Forelimb muscle (tissue), 1 donor: ENCODE measurements at regions not wholly inside any gene's neighbourhood (a gene's known extent, or its start where the extent isn't known, plus 50 kb on each side); places are given as distances from the start of the nearest gene placed in this dataset.

ENCODE experiments used
- DNase-seq: peaks from one replicate; pipeline ENCODE4 v3.0.0-alpha.2; 2013; ENCODE audit warnings: low read depth

GRCh38 chr1:232207073-232207866 is 422.7 kb downstream of the SIPA1L2 start:
- no peak for DNase-seq

GRCh38 chr1:232204269-232204668 is 425.7 kb downstream of the SIPA1L2 start:
- no peak for DNase-seq

DNA sequence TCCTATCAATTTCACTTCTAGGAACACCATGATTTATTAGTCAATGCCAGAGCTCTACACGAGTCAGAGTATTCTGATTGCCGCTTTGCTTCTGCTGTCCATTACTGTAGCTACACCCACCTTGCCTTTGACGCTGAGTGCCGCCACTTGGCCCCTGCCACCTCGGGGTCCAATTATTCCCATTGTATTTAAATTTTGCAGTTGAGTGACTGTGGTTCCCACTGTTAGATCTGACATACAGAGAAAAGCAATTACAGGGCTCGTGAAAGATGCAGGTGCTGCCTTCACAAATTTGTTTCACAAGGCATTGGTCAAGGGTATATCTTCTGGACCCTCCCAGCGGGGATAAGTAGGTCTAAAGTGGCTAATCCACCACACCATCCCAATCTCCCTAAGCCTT is 428.9 kb downstream of the SIPA1L2 start:
- no peak for DNase-seq

- no peak for DNase-seq
These were observed 433.9 kb downstream of the SIPA1L2 start for GRCh38 chr1:232196042-232196441.

DNA sequence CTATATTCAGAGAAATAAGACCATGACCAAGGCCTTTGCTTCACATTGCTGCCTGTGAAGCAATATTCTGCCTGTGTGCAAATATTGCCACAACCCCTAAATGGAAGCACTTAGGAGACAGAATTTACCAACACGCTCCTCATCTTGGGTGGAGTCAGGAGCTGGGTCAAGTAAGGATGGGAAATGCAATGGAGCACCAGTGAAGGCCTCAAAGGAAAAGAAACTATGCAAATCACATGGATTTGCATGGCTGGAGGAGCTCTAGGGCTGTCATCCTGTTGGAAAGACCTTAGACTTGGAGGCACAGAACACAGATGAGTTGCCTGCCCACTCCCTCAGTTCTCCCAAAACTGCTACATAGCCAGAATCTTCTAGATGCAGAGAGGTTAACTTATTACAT is 435.5 kb downstream of the SIPA1L2 start:
- no peak for DNase-seq

DNA sequence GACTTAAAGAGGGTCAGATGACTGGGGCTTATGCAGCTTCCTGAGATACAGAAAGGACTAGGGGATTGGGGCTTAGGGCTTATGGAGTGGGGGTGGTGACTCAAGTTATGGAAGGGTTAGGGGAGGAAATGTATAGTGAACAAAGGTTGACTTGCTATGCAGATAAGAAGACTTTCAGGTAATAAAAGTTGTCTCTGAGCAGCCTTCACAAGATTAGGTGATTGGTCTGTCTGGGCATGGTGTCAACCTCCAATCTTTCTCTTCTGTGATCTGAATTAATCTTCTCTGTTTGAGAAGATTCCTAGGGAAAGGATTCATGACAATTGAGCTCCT is 436.5 kb downstream of the SIPA1L2 start:
- no peak for DNase-seq

GRCh38 chr1:232192781-232193450 is 437.0 kb downstream of the SIPA1L2 start:
- no peak for DNase-seq

- DNase-seq = no peak
These were observed 438.4 kb downstream of the SIPA1L2 start for GRCh38 chr1:232191560-232191959.

DNA sequence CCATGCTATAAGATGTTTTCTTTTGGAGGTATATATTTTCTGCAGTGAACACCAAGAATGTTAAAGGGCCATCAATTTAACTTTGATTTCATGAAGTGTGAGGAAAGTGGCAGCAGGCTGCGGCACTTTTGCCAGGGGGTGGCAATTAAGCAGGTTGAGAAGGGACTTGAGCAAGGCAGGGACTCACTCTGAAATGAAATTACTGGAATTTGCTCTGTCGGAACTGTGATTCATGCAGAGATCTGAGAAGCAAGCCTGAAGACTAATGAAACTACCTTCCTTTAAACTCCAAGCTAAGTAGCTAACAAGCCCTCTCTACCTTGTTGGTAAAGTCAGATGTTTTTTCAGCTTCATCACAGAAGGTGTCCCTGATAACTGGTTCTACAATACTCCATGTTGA is 441.6 kb downstream of the SIPA1L2 start:
- no peak for DNase-seq

- DNase-seq = no peak
These were observed 443.0 kb downstream of the SIPA1L2 start for GRCh38 chr1:232186931-232187330.

DNA sequence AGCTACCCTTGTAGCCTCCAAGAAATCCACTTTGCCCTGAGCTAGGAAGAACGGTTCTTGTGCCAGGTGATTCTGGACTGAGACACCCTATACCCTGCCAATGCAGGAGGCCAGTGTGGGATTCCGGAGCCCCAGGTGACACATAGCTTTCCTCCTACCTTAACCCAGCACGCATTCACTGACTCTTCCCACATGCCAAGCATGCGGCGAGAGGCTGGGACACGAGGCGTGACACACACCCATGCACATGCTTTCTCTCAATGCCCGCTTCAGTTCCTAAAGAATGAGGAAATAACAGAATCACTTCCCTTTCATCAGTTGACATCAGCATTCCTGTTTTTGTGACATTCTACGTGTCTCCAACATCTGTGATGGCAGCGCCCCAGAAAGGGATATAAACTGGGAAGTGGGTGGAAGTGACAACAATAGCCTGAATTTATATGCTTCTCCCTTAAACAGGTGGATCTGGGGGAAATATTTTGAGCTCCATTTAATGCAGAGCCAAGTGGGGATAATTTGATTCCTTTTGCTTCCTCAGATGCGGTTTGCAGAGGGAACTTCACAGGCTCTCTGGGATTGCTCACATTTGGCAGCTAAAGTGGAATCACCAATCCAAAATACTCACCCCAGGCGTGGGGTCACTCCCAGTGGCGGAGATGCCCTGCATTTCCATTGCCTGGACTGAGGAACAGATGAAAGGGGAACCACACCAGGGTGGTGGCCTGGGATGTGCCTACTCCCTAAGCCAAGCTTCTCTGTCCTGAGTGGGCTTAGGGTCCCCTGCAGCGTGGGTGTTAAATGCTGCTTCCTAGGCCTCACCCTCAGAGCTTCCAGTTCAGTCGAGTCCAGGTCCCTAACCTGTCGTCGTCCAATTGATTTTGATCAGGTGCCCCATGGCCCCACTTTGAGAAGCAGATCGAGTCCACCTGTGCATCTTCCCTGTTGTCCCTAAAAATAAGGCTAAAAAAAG is 445.1 kb downstream of the SIPA1L2 start:
- DNase-seq = no peak

DNA sequence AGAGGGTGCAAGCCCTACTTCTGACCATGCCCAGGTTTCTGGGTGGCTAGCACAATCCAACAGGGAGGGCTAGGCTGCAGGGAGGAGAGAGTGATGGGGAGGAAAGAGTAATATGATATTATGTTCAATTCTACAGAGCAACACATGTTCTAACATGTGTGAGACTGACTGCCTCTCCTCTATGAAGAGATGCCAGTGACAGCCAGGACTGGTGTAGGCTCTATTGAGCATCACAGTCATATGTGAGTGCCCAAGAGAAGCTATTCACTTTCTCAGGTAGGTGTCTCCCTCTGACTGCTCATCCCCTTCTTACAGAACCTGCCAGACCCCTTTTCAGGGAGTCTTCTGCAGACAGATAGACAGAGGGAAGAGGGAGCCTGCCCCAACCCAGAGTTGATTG is 446.1 kb downstream of the SIPA1L2 start:
- DNase-seq = no peak

- DNase-seq = no peak
These were observed 446.6 kb downstream of the SIPA1L2 start for GRCh38 chr1:232183266-232183800.

DNA sequence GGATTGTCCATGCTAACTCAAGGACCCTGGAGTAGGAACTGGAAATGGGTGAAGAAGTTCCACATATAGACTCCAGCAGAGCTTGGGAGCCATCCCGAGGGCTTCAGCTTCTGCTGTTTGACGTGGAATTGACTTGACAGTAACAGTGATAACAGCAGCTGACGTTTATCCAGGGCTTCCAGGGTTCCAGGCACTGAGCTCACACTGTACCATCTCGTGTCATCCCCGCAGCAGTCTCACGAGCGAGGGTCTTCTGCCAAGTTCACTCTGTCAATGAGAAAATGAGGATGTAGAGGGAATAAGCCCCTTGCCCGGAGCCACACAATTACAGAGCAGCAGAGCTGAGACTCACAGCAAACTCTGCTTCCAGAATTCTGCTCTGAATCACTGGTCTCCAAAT is 447.7 kb downstream of the SIPA1L2 start:
- DNase-seq = no peak

GRCh38 chr1:232180779-232181136 is 449.2 kb downstream of the SIPA1L2 start:
- no peak for DNase-seq

GRCh38 chr1:232179896-232180778 is 449.8 kb downstream of the SIPA1L2 start:
- DNase-seq = no peak

- DNase-seq = no peak
These were observed 451.7 kb downstream of the SIPA1L2 start for GRCh38 chr1:232178191-232178590.

GRCh38 chr1:232177438-232177837 is 452.5 kb downstream of the SIPA1L2 start:
- DNase-seq = no peak

DNA sequence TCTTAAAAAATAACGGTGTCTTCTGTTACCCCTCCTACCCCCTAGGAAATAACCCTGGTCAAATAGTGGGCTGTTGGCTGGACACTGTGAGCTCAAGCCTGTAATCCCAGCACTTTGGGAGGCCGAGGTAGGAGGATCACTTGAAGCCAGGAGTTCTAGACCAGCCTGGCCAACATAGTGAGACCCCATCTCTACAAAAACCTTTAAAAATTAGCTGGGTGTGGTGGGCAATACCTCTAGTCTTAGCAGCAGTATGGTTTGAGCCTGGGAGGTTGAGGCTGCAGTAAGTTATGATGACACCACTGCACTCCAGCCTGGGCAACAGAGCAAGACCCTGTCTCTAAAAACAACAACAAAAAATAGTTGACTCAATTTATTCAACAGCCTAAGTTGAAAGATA is 453.7 kb downstream of the SIPA1L2 start:
- DNase-seq = no peak

DNA sequence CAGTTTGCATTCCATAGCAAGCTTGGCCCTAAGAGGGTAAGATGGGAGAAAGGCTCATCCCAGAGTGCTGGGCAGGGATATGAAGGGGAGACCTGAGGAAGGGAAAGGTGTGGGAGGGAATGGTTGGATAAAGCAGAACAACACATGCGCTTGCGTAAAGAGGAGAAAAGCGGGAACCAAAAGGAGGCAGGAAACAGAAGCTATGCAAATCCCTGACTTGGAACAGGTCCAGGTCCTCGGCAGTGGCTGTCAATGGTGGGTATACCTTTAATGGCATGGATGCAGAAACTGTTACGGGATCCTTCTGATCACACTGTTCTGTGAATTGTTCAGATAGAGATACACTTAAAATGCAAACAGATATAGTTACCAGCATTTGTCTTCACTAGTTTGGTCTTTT is 455.6 kb downstream of the SIPA1L2 start:
- DNase-seq = no peak

DNA sequence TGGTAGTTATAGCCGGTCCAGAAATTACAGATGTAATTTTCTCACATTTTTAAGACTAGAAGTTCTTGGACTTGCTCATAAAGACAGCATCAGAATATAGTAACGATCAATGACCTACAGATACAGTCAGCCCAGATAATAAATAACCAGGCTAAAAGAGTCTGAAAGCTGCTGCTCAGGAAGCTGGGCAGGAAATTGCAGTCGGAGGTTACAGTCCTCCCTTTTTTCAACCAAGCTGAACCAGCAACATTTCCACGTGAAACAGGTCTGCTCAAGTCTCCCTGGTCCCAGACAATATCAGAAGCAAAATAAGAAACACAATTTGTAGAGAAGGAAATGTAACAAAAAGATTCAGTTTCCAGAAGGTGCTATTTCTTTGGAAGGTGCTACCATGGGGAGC is 457.4 kb downstream of the SIPA1L2 start:
- no peak for DNase-seq
